AML-193 (cell line): ENCODE measurements at regions not wholly inside any gene's neighbourhood (a gene's known extent, or its start where the extent isn't known, plus 50 kb on each side); places are given as distances from the start of the nearest gene placed in this dataset.

Experiments
- DNase-seq, 2 experiments: peaks; one replicate each; lab custom pipeline; 2025; lab: John Stamatoyannopoulos, UW

- DNase-seq = no peak
Measured at GRCh38 chr9:87282538-87282937, 215.1 kb upstream of the DAPK1 start.

- no peak for DNase-seq
Measured at GRCh38 chr9:87283585-87283984, 214.1 kb upstream of the DAPK1 start.

DNA sequence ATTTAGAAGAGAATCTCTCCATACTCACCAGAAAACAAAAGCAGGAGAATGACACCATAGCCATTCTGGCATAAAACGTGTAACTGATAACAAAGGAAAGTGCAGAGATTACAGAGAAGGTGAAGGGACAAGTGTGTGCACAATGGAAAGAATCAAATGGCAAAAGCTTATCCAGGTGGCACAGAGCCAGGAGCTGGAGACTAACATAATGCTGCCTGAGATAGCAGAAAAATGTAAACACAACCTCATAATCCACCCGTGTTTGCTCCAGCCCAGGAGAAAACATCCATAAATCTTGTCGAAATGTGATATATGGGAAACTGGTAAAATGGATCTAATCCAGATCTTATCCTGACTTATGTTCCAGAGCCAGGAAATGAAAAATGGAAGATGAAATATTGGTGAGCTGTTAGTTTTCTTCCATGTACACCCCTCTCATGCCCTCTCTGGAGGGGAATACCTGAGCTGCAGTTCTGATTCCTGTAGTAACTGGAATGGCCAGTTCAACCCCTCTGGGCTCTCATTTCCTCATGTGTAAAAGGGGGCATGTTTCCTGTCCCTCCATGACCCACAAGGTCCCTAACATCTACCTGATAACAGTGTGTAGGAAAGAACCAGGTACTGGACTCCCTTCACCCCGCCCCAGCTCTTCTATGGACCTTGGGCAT is 212.3 kb upstream of the DAPK1 start:
- no peak for DNase-seq

DNA sequence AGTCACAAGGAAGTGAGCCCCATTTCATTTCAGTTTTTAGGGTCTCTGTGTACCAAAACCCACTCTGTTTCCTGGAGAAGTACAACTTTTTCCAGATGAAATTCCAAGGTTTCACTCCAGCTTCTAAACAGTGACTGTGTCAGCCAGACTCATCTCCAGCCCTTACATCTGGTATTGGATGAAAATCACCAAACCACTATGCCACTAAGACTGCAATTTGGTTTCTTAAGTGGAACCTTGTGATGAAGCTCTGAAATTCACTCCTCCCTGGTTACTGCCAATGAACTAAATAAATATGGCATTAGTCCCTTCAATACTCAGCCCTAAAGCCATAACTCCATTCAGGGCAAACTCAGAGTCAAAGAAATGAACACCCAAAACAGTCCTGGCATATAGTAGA is 211.2 kb upstream of the DAPK1 start:
- DNase-seq = no peak

- DNase-seq = no peak
Measured at GRCh38 chr9:87290241-87291052, 207.2 kb upstream of the DAPK1 start.

DNA sequence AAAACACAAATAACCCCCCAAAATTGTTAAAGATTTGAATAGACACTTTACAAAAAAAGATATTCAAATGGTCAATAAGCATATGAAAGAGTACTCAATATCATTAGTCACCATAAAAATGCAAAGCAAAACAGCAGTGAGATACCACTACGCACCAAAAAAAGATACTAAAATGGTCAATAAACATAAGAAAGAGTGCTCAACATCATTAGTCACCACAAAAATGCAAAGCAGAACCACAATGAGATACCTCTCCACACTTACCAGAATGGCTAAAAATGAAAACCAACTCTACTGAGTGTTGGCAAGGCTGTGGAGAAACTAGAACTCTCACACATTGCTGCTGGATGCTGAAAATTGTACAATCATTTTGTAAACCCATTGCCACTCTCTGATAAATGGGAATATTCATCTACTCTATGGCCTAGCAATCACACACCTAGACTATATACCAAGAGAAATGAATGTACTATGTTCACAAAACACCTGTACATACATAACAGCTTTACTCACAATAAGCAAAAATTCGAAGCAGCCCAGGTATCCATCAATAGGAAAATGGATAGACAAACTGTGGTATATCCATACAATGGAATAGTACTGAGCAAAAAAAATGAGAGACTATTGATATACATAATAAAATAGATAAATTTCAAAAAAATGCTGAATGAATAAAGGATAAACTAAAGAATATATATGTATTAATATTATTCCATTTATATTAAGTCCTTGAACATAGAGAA is 205.0 kb upstream of the DAPK1 start:
- no peak for DNase-seq

DNA sequence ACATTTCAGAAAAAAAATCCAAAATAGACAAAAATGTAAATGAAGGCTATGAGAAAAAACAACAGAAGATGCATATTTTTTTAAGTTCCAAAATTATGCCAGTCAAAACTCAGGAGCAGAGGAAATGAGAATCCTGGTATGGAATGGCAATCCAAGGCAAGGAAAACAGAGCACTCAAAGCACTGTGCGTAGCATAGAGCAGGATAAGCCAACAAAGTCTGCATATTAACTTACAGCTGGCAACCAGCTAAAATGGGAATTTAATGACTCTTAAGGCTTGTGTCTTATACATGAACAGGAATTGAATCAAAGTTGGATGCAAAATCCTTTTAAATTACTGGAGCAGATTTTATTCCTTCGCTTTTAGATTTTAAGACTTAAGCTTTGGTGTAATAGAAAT is 203.5 kb upstream of the DAPK1 start:
- no peak for DNase-seq

- no peak for DNase-seq
Measured at GRCh38 chr9:87300915-87301314, 196.8 kb upstream of the DAPK1 start.

- no peak for DNase-seq
Measured at GRCh38 chr9:87301371-87301770, 196.3 kb upstream of the DAPK1 start.

DNA sequence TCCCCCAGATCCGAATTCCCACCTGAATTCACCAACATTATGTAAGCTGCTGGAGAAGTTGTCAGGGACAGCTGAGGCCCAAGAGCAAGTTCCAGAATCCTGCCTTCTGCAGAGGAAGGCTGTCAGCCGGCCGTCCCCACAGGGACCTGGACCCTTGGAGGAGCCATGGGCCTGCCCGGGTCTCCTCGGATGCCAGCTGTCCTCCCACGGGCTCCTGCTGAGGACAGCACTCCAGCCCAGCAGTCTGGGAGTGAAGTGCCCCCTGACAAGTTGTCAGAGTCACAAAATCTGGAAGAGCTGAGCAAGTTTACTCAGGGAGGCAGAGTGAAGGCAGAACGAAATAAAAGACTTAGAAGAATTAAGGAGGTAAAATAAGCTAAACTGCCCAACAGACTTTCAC is 192.5 kb upstream of the DAPK1 start:
- DNase-seq = no peak

- DNase-seq = no peak
Measured at GRCh38 chr9:87306006-87306405, 191.7 kb upstream of the DAPK1 start.

- DNase-seq = no peak
Measured at GRCh38 chr9:87307848-87308247, 189.8 kb upstream of the DAPK1 start.

DNA sequence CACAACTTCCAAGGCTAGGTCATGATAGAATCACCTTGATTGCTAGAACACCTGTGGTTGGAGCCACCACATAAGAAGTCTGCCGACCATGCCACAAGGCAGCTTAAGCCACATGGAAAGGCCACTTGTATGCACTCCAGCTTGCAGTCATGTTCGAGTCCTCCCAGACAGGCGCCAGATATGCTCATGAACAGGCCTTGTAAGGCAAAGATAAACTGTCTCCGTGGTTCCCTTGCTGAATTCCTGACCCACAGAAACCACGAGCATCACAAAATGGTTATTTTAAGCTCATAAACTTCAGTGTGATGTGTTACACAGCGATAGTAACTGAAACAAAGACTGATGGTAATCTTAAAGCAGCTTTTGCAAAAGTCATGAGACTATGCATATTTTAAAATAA is 188.4 kb upstream of the DAPK1 start:
- no peak for DNase-seq

DNA sequence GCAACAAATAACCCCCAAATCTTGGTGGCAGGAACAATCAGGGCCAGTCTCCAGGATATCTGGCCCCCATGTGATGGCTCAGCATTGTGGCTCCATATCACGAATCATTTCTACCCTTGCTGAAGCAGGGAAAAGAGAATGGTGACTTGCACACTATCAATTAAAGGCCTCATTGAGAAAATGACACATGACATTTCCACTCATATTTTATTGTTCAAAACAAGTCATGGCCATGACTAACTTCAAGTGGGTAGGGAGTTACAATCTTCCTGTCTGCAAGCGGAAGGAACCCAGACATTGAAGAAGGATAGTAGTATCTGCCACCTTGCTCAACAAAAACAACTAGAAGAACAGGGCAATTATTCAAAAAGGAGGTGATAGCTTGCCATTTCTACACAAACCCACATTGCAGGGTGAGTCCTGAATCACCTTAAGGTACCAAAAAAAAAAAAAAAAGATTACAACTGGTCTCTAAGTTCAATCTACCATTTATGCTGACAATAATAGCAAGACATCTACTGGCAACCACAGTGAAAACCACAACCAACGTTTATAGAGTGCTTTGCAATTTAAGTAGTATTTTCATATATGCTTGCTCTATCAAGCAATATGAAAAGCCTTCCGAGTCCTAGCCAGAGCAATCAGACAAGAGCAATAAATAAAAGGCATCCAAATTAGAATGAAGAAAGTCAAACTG is 186.7 kb upstream of the DAPK1 start:
- DNase-seq = no peak

GRCh38 chr9:87319656-87320055 is 178.0 kb upstream of the DAPK1 start:
- no peak for DNase-seq

DNA sequence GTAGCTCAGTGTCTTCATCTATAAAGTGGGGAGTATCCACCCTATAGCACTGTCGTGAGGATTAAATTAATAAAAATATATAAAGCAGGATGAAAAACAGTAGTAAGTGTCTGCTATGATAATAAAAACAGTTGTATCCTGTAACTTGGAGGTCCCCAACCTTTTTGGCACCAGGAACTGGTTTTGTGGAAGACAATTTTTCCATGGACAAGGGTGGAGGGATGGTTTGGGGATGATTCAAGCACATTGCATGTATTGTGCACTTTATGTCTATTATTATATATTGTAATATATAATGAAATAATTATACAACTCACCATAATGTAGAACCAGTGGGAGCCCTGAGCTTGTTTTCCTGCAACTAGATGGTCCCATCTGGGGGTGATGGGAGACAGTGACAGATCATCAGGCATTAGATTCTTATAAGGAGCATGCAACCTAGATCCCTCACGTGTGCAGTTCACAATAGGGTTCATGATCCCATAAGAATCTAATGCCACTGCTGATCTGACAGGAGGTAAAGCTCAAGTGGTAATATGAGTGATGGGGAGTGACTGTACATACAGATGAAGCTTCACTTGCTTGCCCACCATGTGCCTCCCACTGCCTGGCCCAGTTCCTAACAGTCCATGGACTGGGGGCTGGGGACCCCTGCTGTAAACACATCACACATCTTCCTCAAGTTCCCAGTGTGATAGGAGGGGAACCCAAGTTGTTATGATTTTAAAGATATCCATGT is 177.4 kb upstream of the DAPK1 start:
- no peak for DNase-seq

- no peak for DNase-seq
Measured at GRCh38 chr9:87322840-87323635, 174.6 kb upstream of the DAPK1 start.

- DNase-seq = no peak
Measured at GRCh38 chr9:87323928-87324327, 173.7 kb upstream of the DAPK1 start.

- DNase-seq = peak; percentile 26 to 35
Measured at GRCh38 chr9:87324613-87325194, 173.0 kb upstream of the DAPK1 start.

DNA sequence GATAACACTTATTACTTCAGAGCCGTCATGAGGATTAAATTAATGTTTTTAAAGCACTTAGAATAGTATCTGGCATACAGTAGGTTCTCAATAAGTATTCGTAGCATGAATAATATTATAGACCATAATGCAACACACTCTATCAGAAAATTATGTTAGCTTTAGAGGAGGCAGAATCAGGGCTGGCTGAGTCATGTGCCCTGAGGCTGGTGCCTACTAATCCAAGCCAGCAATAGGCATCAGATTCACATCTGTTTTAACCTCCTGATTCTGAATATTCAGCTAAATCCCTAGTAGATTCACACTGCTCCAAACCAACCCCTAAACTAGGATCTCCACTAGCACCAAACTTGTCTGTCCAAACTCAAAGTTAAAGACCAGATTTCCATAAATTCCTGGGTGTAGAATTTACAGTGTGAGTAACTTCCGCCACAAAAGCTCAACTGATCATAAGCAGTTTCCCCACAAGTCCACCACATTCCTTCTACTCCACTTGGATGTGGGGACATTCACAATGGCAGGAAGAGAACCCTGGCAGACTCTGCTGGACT is 170.0 kb upstream of the DAPK1 start:
- DNase-seq = no peak
